SU-DHL-6 (cell line): ENCODE measurements at regions not wholly inside any gene's neighbourhood (a gene's known extent, or its start where the extent isn't known, plus 50 kb on each side); places are given as distances from the start of the nearest gene placed in this dataset.

Experiments used
- EZH2phosphoT487 ChIP-seq: fragments of 200-600 bp; sonication (generic), shearing (Covaris generic); conservative IDR thresholded peaks from 2 replicates; pipeline ENCODE4 v1.6.1; 2018; ENCODE audit warnings: mild to moderate bottlenecking, antibody characterized with exemption, low read length, moderate library complexity, mixed read lengths
- TF ChIP-seq, protein P1 (sequence below): fragments of 200-600 bp; sonication (generic); IDR thresholded peaks from one replicate; pipeline ENCODE4 v1.5.1; 2017; ENCODE audit warnings: antibody characterized with exemption, mild to moderate bottlenecking, low read length, moderate library complexity; ENCODE audit not compliant: insufficient read depth, poor library complexity, severe bottlenecking

DNA sequence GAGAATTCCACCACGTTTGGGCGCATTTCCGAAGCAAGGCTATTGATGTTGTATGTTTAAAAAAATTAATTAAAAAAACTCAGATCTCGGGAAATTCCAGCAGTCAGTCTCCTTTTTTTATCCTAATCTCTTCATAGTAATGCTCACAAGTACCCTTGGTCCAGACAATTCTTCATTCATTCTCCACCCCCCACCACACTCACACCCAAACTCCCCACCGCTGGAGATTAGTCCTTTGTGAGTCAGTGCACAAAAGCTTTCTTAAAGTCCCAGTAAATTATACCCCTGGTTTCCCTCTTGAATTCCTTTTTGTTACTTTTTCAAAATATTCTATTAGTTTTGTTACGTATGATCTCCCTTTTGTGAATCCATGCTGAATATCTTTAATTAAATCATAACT is 274.6 kb downstream of the ZNF536 start:
- TF ChIP-seq, protein P1, sequence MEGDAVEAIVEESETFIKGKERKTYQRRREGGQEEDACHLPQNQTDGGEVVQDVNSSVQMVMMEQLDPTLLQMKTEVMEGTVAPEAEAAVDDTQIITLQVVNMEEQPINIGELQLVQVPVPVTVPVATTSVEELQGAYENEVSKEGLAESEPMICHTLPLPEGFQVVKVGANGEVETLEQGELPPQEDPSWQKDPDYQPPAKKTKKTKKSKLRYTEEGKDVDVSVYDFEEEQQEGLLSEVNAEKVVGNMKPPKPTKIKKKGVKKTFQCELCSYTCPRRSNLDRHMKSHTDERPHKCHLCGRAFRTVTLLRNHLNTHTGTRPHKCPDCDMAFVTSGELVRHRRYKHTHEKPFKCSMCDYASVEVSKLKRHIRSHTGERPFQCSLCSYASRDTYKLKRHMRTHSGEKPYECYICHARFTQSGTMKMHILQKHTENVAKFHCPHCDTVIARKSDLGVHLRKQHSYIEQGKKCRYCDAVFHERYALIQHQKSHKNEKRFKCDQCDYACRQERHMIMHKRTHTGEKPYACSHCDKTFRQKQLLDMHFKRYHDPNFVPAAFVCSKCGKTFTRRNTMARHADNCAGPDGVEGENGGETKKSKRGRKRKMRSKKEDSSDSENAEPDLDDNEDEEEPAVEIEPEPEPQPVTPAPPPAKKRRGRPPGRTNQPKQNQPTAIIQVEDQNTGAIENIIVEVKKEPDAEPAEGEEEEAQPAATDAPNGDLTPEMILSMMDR = no peak
- TF ChIP-seq EZH2phosphoT487 = no peak
